HG02588 (cell line): ENCODE measurements at regions not wholly inside any gene's neighbourhood (a gene's known extent, or its start where the extent isn't known, plus 50 kb on each side); places are given as distances from the start of the nearest gene placed in this dataset.

Source experiments
- ATAC-seq: cut with Tn5 transposase; IDR thresholded peaks from one replicate; pipeline ENCODE4 v1.9.1; 2021; ENCODE audit warnings: mild to moderate bottlenecking, moderate library complexity; ENCODE audit not compliant: unreplicated experiment

GRCh38 chr18:41269294-41269693 lies 685.7 kb upstream of the PIK3C3 start:
- ATAC-seq: no peak

- no peak for ATAC-seq
Observed at GRCh38 chr18:41268271-41268670, 686.8 kb upstream of the PIK3C3 start.

GRCh38 chr18:41266616-41267015 lies 688.4 kb upstream of the PIK3C3 start:
- ATAC-seq: no peak

GRCh38 chr18:41266204-41266603 lies 688.8 kb upstream of the PIK3C3 start:
- ATAC-seq: no peak

- no peak for ATAC-seq
Observed at GRCh38 chr18:41265047-41265446, 690.0 kb upstream of the PIK3C3 start.

- no peak for ATAC-seq
Observed at GRCh38 chr18:41263956-41264355, 691.1 kb upstream of the PIK3C3 start.

GRCh38 chr18:41262688-41263087 lies 692.3 kb upstream of the PIK3C3 start:
- no peak for ATAC-seq

GRCh38 chr18:41244591-41245037 lies 710.4 kb upstream of the PIK3C3 start:
- no peak for ATAC-seq

GRCh38 chr18:41237317-41237716 lies 717.7 kb upstream of the PIK3C3 start:
- ATAC-seq: no peak

GRCh38 chr18:41231681-41232080 lies 723.4 kb upstream of the PIK3C3 start:
- no peak for ATAC-seq

- ATAC-seq: no peak
Observed at GRCh38 chr18:41227993-41228392, 727.0 kb upstream of the PIK3C3 start.

GRCh38 chr18:41226911-41227310 lies 728.1 kb upstream of the PIK3C3 start:
- ATAC-seq: no peak

- no peak for ATAC-seq
Observed at GRCh38 chr18:41226186-41226585, 728.8 kb upstream of the PIK3C3 start.

GRCh38 chr18:41216341-41217003 lies 738.6 kb upstream of the PIK3C3 start:
- no peak for ATAC-seq

GRCh38 chr18:41207706-41208105 lies 747.3 kb upstream of the PIK3C3 start:
- no peak for ATAC-seq

GRCh38 chr18:41206341-41206830 lies 748.6 kb upstream of the PIK3C3 start:
- no peak for ATAC-seq

- no peak for ATAC-seq
Observed at GRCh38 chr18:41199212-41199611, 755.8 kb upstream of the PIK3C3 start.

- no peak for ATAC-seq
Observed at GRCh38 chr18:41197967-41198366, 757.1 kb upstream of the PIK3C3 start.

- no peak for ATAC-seq
Observed at GRCh38 chr18:41170346-41170745, 784.7 kb upstream of the PIK3C3 start.

- no peak for ATAC-seq
Observed at GRCh38 chr18:41165625-41166024, 789.4 kb upstream of the PIK3C3 start.

GRCh38 chr18:41162781-41163180 lies 792.3 kb upstream of the PIK3C3 start:
- ATAC-seq: no peak

GRCh38 chr18:41162191-41162590 lies 792.8 kb upstream of the PIK3C3 start:
- ATAC-seq: no peak
